ENCODE measurements at regions not wholly inside any gene's neighbourhood (a gene's known extent, or its start where the extent isn't known, plus 50 kb on each side); places are given as distances from the start of the nearest gene placed in this dataset.

- DNase-seq, result no peak
- in situ Hi-C loops (cut with HindIII; ENCODE audit: low pct_ligation_motif_present, low sequenced_read_pairs), result no loop called here
- Histone ChIP-seq H3K4me3 (ENCODE audit: low read depth, low read length) (no peak overlapping the region), H3K27me3 (replicated peaks) (no peaks in the 10 kb centered on the region), H3K27ac (no peak overlapping the region), H3K36me3 (replicated peaks) (no peaks in the 10 kb centered on the region)
- no peak for TF ChIP-seq CTCF (IDR thresholded peaks at IDR 0.05; ENCODE audit: low read depth, low read length, missing control alignments)
Measured at GRCh38 chr13:106433066-106433465, 102.4 kb downstream of the EFNB2 start.

GRCh38 chr13:106432636-106433035 is 102.8 kb downstream of the EFNB2 start:
- Histone ChIP-seq H3K36me3 (replicated peaks) (no peaks in the 10 kb centered on the region), H3K27ac (no peak overlapping the region), H3K27me3 (replicated peaks) (no peaks in the 10 kb centered on the region), H3K4me3 (ENCODE audit: low read depth, low read length) (no peak overlapping the region)
- no peak for TF ChIP-seq CTCF (IDR thresholded peaks at IDR 0.05; ENCODE audit: low read depth, low read length, missing control alignments)
- DNase-seq, result no peak
- in situ Hi-C loops (cut with HindIII; ENCODE audit: low pct_ligation_motif_present, low sequenced_read_pairs), result no loop called here

- H3K36me3 ChIP-seq (replicated peaks), result no peaks in the 10 kb centered on the region
- in situ Hi-C loops (cut with HindIII; ENCODE audit: low pct_ligation_motif_present, low sequenced_read_pairs), result no loop called here
Measured at GRCh38 chr13:106426909-106427308, 108.6 kb downstream of the EFNB2 start.

GRCh38 chr13:106425661-106426060 is 109.8 kb downstream of the EFNB2 start:
- Histone ChIP-seq H3K36me3 (replicated peaks) (no peaks in the 10 kb centered on the region), H3K4me3 (ENCODE audit: low read depth, low read length) (no peak overlapping the region), H3K27ac (no peak overlapping the region), H3K27me3 (replicated peaks) (no peaks in the 10 kb centered on the region)
- in situ Hi-C loops (cut with HindIII; ENCODE audit: low pct_ligation_motif_present, low sequenced_read_pairs), result no loop called here
- TF ChIP-seq CTCF (IDR thresholded peaks at IDR 0.05; ENCODE audit: low read depth, low read length, missing control alignments), result no peak
- DNase-seq, result no peak

More at GRCh38 chr13:106426909-106427308, 108.6 kb downstream of the EFNB2 start:
- H3K27me3 ChIP-seq (replicated peaks), result no peaks in the 10 kb centered on the region
- no peak overlapping the region for H3K4me3 ChIP-seq (ENCODE audit: low read depth, low read length)
- DNase-seq, result no peak
- no peak overlapping the region for H3K27ac ChIP-seq
- no peak for TF ChIP-seq CTCF (IDR thresholded peaks at IDR 0.05; ENCODE audit: low read depth, low read length, missing control alignments)

GRCh38 chr13:106424805-106425204 is 110.7 kb downstream of the EFNB2 start:
- in situ Hi-C loops (cut with HindIII; ENCODE audit: low pct_ligation_motif_present, low sequenced_read_pairs), result no loop called here
- Histone ChIP-seq H3K27me3 (replicated peaks) (no peaks in the 10 kb centered on the region), H3K4me3 (ENCODE audit: low read depth, low read length) (no peak overlapping the region), H3K36me3 (replicated peaks) (no peaks in the 10 kb centered on the region), H3K27ac (no peak overlapping the region)
- no peak for DNase-seq
- no peak for TF ChIP-seq CTCF (IDR thresholded peaks at IDR 0.05; ENCODE audit: low read depth, low read length, missing control alignments)

- in situ Hi-C loops (cut with HindIII; ENCODE audit: low pct_ligation_motif_present, low sequenced_read_pairs), result no loop called here
- no peak overlapping the region for H3K4me3 ChIP-seq (ENCODE audit: low read depth, low read length)
- H3K27me3 ChIP-seq (replicated peaks), result no peaks in the 10 kb centered on the region
- H3K27ac ChIP-seq, result no peak overlapping the region
- no peaks in the 10 kb centered on the region for H3K36me3 ChIP-seq (replicated peaks)
- TF ChIP-seq CTCF (IDR thresholded peaks at IDR 0.05; ENCODE audit: low read depth, low read length, missing control alignments), result no peak
- DNase-seq, result no peak
Measured at GRCh38 chr13:106423530-106423929, 111.9 kb downstream of the EFNB2 start.

All from brain microvascular endothelial cell (primary cell).